ENCODE measurements at regions not wholly inside any gene's neighbourhood (a gene's known extent, or its start where the extent isn't known, plus 50 kb on each side); places are given as distances from the start of the nearest gene placed in this dataset.

DNA sequence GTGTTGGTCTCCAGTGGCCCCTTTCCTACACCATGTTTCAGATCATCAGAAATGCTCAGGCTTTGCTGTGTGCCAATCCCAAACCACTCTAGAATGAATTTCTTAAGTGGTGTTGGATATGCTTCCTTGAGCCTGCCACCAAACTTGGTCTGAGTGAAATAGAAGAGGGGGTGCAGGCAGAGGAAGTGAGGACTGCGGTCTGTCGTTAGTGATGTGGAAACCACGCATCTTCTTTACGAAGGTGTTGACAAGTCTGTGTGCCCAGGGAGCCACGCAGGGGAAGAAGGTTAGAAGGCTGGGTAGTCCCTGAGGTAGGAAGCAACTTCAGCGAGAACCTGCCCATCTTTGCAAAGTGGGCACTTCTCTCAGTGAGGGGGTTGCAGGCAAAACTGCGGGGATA is 187.4 kb upstream of the NAV2 start:
- Histone ChIP-seq H3K4me1 (ENCODE audit: insufficient read depth) (no peaks in the 10 kb centered on the region), H3K36me3 (ENCODE audit: insufficient read depth) (no peaks in the 10 kb centered on the region), H3K4me3 (ENCODE audit: low read depth, low read length) (no peak overlapping the region), H3K27ac (ENCODE audit: low read depth) (no peak overlapping the region)
- no peak for DNase-seq (ENCODE audit: extremely low spot score)
- WGBS = 80% methylated on average over 7 of the region's 7 CpGs

DNA sequence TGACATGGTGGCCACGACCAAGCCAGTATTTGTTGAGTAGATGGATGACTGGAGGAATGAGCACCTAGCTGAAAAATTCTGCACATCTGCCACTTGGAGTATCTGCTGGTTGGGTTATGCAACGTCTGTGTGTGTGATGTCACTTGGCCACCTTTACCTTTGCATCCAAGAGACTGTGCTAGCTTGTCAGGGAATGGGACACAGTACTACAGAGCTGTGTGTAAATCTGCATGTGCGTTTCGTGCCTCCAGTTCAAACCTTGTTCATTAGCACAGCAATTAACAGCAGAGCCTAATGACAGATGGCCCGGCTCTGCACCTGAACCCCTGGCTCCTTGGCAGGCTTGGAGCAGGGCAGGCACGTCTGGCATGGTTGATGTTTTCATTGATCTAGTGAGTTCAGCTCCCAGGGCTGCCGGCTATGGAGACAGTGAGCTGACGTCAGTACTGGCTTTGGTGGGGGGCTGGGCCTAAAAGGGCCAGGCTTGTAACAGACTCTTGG is 188.4 kb upstream of the NAV2 start:
- H3K4me1 ChIP-seq (ENCODE audit: insufficient read depth) = no peaks in the 10 kb centered on the region
- DNase-seq (ENCODE audit: extremely low spot score) = no peak
- H3K27ac ChIP-seq (ENCODE audit: low read depth) = no peak overlapping the region
- no peaks in the 10 kb centered on the region for H3K36me3 ChIP-seq (ENCODE audit: insufficient read depth)
- WGBS = 31% methylated on average over 8 of the region's 8 CpGs
- no peak overlapping the region for H3K4me3 ChIP-seq (ENCODE audit: low read depth, low read length)

DNA sequence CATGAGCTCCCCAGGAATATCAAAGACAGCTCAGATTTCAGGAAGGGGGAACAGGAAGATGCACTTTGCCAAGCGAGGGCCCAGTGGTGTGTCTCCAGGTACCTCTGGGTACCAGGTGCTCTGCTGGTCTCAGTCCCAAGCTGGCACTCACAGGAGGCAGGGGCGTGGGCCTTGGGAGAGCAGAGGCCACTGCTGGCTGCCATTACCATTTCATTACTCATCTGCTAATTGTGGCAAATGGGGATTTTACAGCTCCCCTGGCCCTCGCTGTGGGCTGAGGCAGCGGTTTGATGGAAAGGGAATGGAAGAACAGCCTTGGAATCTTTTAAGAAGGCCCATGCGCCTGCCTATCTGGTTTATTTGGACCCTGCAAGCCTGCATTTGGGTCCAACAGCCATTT is 192.0 kb upstream of the NAV2 start:
- no peak overlapping the region for H3K27ac ChIP-seq (ENCODE audit: low read depth)

DNA sequence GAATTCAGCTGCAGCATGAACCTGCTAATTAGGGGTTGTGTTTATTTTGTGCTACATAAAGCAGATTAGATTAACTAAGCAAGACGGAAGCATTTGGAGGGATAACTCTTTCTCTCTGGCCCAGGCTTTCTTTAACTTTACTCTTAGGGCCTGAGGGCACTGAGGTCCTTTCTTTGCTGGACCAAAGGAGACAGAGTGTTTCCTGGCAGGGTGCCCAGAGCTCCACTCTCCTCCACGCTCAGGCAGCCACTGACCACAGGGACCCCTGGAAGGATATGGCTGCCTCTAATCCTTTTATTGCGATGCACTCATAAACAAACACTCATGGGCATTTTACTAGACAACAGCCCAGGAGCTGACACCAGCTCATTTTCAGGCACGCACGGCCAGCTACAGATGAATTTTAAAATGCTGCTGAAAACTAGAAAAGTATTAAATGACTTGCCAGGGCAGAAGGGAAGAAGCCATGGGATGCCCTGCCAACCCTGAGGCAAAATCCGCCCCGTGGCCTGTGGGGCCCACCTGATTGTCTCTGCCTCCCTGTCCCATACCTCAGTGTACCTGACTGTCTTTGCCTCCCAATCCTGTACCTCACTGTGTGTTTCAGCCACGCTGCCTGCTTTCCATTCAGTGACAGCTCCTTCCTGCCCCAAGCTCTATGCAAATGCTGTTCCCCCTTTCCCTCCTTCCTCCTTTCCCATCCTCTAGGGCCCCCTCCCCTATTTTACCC is 192.6 kb upstream of the NAV2 start:
- no peak overlapping the region for H3K4me3 ChIP-seq (ENCODE audit: low read depth, low read length)
- no peaks in the 10 kb centered on the region for H3K4me1 ChIP-seq (ENCODE audit: insufficient read depth)
- 36% methylated on average over 8 of the region's 8 CpGs for WGBS
- H3K27ac ChIP-seq (ENCODE audit: low read depth) = no peak overlapping the region
- DNase-seq (ENCODE audit: extremely low spot score) = no peak
- no peaks in the 10 kb centered on the region for H3K36me3 ChIP-seq (ENCODE audit: insufficient read depth)

More for the DNA sequence above, 192.0 kb upstream of the NAV2 start:
- no peaks in the 10 kb centered on the region for H3K4me1 ChIP-seq (ENCODE audit: insufficient read depth)
- no peak overlapping the region for H3K4me3 ChIP-seq (ENCODE audit: low read depth, low read length)
- no peaks in the 10 kb centered on the region for H3K36me3 ChIP-seq (ENCODE audit: insufficient read depth)
- WGBS = 65% methylated on average over 5 of the region's 5 CpGs
- DNase-seq (ENCODE audit: extremely low spot score) = no peak

DNA sequence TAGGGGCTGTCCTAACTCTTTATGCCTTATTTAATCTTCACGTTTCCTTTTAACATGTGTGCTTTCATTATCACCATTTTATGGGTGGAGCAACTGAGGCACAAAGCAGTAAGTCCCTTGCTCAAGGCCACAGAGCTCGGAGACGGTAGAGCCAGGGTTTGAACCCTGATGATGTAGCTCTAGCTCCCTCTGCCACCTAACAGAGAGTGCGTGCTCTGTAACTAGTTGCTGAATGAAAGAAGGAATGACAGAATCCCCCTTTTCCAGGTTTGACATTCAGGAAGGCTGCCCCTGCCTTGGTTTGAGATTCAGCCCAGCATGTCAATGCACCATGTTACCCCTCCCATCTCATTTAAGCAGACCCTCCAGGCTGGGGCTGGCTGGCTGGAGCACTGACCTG is 193.3 kb upstream of the NAV2 start:
- H3K27ac ChIP-seq (ENCODE audit: low read depth) = no peak overlapping the region
- no peak for DNase-seq (ENCODE audit: extremely low spot score)
- no peaks in the 10 kb centered on the region for H3K36me3 ChIP-seq (ENCODE audit: insufficient read depth)
- H3K4me1 ChIP-seq (ENCODE audit: insufficient read depth) = no peaks in the 10 kb centered on the region
- WGBS = 66% methylated on average over 4 of the region's 4 CpGs
- H3K4me3 ChIP-seq (ENCODE audit: low read depth, low read length) = no peak overlapping the region

DNA sequence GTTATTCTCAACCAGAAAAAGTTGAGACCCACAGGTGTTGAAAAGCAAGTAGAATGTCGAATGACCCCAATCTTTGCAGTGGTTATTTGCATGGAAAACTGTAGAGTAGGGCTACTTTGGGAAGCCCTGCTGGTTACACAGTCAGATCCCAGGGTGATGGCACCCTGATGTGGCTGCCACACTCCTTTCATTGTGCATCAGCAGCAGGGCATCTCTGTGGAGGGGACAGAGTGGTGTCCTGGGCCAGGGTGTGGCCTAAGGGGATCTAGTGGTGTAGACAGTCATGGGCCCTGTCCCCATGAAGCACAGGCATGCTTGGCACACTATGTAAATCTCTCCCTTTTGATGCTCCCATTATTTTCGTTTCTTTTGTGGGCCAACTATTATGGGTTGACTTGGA is 199.4 kb upstream of the NAV2 start:
- H3K4me3 ChIP-seq (ENCODE audit: low read depth, low read length) = no peak overlapping the region
- no peak for DNase-seq (ENCODE audit: extremely low spot score)
- H3K27ac ChIP-seq (ENCODE audit: low read depth) = no peak overlapping the region
- H3K4me1 ChIP-seq (ENCODE audit: insufficient read depth) = no peaks in the 10 kb centered on the region
- no peaks in the 10 kb centered on the region for H3K36me3 ChIP-seq (ENCODE audit: insufficient read depth)
- 88% methylated on average over 2 of the region's 2 CpGs for WGBS

DNA sequence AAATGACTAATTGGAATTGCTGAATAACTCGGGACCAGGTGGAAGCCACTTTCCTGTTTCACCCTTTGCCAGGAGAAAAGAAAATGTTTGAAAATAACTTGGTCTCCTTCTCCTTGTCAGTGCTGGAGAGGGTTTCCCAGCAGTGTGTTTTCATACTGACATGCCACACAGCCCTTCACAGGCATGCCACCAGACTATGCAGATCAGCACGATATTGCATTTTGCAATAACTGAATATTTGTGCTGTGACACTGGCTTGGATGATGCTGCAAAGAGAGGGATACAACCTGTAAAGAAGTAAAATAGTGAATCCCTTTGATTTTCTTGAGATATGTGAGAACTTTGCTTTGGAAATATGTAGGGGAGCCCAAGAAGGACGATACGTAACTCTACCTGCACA is 200.0 kb upstream of the NAV2 start:
- Histone ChIP-seq H3K36me3 (ENCODE audit: insufficient read depth) (no peaks in the 10 kb centered on the region), H3K4me3 (ENCODE audit: low read depth, low read length) (no peak overlapping the region), H3K27ac (ENCODE audit: low read depth) (no peak overlapping the region), H3K4me1 (ENCODE audit: insufficient read depth) (no peaks in the 10 kb centered on the region)
- WGBS = 79% methylated on average over 4 of the region's 4 CpGs
- no peak for DNase-seq (ENCODE audit: extremely low spot score)

DNA sequence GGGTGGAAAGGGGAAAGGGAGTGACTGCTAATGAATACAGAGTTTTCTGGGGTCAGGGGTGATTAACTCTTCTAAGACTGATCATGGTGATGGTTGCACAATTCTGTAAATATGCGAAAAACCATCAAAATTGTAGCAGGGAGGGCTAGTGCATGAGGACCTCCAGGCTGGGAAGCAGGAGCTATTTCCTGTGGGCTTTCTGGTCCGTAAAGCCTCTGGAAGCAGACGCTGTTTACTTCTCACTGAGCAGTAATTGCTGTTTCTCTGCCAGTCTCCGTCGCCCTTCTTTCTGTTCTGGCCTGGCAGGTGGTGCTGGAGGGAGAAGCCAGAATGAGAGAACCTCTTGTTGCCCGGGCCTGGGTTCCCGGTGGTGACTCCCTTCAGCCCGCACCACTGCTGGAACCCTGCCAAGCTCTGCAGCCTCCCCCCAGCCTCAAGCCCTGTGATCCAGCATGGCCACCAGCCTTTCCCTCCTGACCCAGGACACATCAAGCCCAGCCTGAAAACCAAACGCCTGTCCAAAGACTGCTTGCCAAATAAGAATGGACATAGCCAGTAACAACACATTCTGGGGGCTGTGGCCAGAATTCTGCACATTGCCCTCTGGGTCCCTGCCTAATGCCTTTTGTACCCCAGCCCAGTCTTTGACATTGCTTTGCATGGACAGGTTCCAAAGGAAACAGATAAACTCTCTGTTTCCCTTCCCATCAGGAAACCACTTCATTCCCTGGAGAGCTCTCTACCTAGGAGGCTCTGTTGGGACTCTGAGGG is 201.0 kb upstream of the NAV2 start:
- no peak overlapping the region for H3K4me3 ChIP-seq (ENCODE audit: low read depth, low read length)
- no peaks in the 10 kb centered on the region for H3K4me1 ChIP-seq (ENCODE audit: insufficient read depth)
- 30% methylated on average over 9 of the region's 9 CpGs for WGBS
- no peak for DNase-seq (ENCODE audit: extremely low spot score)
- no peak overlapping the region for H3K27ac ChIP-seq (ENCODE audit: low read depth)
- no peaks in the 10 kb centered on the region for H3K36me3 ChIP-seq (ENCODE audit: insufficient read depth)

DNA sequence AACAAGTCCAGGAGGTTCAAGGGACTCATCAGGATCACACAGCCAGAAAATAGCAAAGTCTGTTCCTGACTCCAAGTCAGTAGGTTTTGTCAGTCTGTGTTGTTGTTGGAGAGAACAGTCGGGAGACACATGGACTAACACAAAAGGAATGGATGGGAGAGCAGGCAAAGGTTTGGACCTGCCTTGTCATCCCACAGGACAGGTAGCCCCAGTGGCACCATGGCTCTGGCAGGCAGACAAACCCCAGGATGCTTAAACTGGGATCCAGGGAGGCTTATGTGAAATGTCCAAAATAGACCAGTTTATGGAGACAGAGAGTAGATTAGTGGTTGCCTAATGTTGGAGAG is 201.6 kb upstream of the NAV2 start:
- 78% methylated on average over 1 of the region's 1 CpG for WGBS
- Histone ChIP-seq H3K27ac (ENCODE audit: low read depth) (no peak overlapping the region), H3K36me3 (ENCODE audit: insufficient read depth) (no peaks in the 10 kb centered on the region), H3K4me3 (ENCODE audit: low read depth, low read length) (no peak overlapping the region), H3K4me1 (ENCODE audit: insufficient read depth) (no peaks in the 10 kb centered on the region)
- no peak for DNase-seq (ENCODE audit: extremely low spot score)

DNA sequence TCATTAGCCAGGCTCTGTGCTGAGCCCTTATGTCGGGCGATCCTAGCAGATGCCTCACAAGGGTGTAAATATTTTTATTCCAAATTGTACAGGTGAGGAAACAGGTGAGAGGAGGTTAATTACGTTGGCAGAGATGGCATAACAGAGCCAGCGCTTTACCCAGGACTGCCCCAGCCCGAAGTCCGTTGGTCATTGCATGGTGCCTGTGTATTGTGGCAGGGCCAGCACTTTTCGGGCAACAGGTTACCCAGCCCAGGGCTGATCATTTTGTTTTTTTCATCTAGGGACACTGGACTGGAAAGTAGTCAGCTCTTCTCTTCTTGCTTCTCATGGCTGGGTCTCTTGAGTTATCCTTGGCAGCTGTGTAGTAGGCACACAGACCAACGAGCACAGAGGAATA is 202.2 kb upstream of the NAV2 start:
- Histone ChIP-seq H3K36me3 (ENCODE audit: insufficient read depth) (no peaks in the 10 kb centered on the region), H3K27ac (ENCODE audit: low read depth) (no peak overlapping the region), H3K4me1 (ENCODE audit: insufficient read depth) (no peaks in the 10 kb centered on the region), H3K4me3 (ENCODE audit: low read depth, low read length) (no peak overlapping the region)
- 71% methylated on average over 8 of the region's 8 CpGs for whole genome bisulfite sequencing
- no peak for DNase-seq (ENCODE audit: extremely low spot score)

DNA sequence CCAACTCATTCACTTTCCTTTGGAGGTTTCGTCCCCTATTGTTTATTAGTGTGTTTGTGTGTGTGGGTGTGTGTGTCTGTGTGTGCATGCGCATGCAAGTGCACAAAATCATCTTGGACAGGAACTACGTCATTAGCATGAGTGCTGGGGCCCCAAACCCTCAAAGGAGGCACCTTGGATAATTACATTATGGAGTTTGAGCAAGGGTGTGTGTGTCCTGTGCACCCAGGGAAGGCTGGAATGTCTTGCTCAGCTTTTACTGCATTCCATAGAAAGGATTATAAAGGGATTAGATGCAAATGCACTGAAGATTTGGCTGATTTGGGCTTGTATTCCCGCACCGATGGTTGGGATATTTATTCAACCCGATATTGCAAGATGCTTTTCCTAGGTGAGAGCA is 203.4 kb upstream of the NAV2 start:
- Histone ChIP-seq H3K4me3 (ENCODE audit: low read depth, low read length) (no peak overlapping the region), H3K27ac (ENCODE audit: low read depth) (no peak overlapping the region), H3K36me3 (ENCODE audit: insufficient read depth) (no peaks in the 10 kb centered on the region), H3K4me1 (ENCODE audit: insufficient read depth) (no peaks in the 10 kb centered on the region)
- WGBS = 41% methylated on average over 6 of the region's 6 CpGs
- DNase-seq (ENCODE audit: extremely low spot score) = no peak

DNA sequence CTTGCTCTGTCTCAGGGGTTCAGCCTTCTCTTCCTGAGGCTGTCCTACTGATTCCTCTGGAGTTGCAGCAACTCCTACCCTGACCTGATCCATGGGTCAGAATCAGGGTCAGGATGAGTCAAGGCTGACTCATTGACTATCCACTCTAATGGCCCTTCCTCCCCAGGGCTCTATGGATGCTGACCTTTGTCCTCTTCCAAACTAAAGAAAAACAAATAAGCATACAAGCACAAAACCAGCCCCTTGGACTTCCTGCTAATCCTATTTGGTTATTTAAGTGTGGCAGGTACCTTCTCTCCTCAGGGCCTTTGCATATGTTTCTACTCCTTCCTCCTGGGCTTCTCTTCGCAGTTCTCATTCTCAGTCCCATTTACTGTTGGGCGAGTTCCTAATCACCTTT is 204.5 kb upstream of the NAV2 start:
- Histone ChIP-seq H3K36me3 (ENCODE audit: insufficient read depth) (no peaks in the 10 kb centered on the region), H3K4me3 (ENCODE audit: low read depth, low read length) (no peak overlapping the region), H3K4me1 (ENCODE audit: insufficient read depth) (no peaks in the 10 kb centered on the region), H3K27ac (ENCODE audit: low read depth) (no peak overlapping the region)
- no peak for DNase-seq (ENCODE audit: extremely low spot score)
- WGBS = 86% methylated on average over 2 of the region's 2 CpGs

DNA sequence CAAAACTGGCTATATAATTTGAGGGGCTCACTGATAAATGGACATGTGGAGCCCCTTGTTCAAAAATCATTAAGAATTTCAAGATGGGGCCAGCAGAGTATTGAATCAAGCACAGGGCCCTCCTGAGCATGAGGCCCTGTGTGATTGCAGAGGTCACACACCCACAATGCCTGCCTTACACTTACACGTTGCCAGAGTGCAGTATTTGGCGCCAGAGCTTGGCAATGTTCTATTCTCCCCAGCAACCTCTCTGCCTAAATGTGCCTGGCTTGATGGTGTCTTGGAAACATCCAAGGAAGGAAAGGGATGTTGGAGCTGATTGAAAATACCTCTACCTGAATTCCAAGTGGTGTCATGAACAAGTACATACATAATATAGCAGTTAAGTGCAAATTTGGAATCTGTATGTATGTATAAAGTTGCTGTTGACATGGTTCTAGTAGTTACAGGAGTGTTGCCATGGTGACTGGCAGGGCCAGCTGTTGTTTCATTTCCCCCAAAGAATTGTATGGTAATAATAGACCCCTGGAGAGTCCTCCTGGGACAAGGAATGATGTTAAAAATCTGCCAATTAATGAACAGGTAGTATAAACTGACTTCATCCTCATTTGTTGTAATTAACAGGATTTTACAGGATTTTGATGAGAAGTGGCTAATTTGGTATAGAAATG is 205.7 kb upstream of the NAV2 start:
- Histone ChIP-seq H3K4me3 (ENCODE audit: low read depth, low read length) (no peak overlapping the region), H3K27ac (ENCODE audit: low read depth) (no peak overlapping the region), H3K4me1 (ENCODE audit: insufficient read depth) (no peaks in the 10 kb centered on the region), H3K36me3 (ENCODE audit: insufficient read depth) (no peaks in the 10 kb centered on the region)
- 62% methylated on average over 2 of the region's 2 CpGs for WGBS
- DNase-seq (ENCODE audit: extremely low spot score) = no peak

DNA sequence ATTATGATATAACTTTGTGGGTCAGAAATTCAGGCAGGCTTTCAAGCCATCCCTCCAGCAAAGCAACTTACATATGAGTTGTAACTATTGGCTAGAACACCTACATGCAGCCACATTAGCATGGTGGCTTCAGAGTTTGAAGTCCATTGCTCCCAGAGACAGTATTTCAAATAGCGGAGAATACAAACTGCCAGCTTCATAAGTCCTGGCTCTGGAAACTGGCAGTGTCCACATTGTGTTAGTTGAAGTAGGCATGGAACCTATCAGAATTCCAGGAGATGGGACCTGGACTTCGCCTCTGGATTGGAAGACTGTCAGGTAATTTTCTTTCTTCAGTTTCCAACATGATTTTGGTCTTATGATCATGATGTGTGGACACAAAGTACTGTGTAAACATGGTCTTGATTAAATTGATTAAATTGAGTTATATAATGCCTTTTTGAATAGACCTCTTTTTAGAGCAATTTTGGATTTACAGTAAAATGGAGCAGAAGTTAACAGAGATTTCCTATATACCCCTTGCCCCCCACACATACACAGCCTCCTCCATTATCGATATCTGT is 209.9 kb upstream of the NAV2 start:
- H3K27ac ChIP-seq (ENCODE audit: low read depth) = no peak overlapping the region
- no peaks in the 10 kb centered on the region for H3K4me1 ChIP-seq (ENCODE audit: insufficient read depth)
- H3K4me3 ChIP-seq (ENCODE audit: low read depth, low read length) = no peak overlapping the region
- H3K36me3 ChIP-seq (ENCODE audit: insufficient read depth) = no peaks in the 10 kb centered on the region
- no peak for DNase-seq (ENCODE audit: extremely low spot score)
- whole genome bisulfite sequencing = 91% methylated on average over 3 of the region's 3 CpGs

Measured in urinary bladder (tissue), 3 donors.